GM13976 (cell line): ENCODE measurements at regions not wholly inside any gene's neighbourhood (a gene's known extent, or its start where the extent isn't known, plus 50 kb on each side); places are given as distances from the start of the nearest gene placed in this dataset.

Source experiments
- DNase-seq: peaks from one replicate; pipeline ENCODE4 v3.0.0; 2012; ENCODE audit warnings: low spot score
- CTCF ChIP-seq: IDR thresholded peaks from 2 replicates; pipeline ENCODE4 v1.5.1; 2012; ENCODE audit warnings: borderline replicate concordance, mild to moderate bottlenecking; ENCODE audit not compliant: insufficient read depth; ENCODE audit errors: extremely low read depth, missing control alignments, control extremely low read depth
- in situ Hi-C: fragments of 300-500 bp; cut with MboI; formaldehyde crosslinking; loops from one replicate; pipeline ENCODE4 v1.12.0; 2022; ENCODE audit warnings: low sequenced_read_pairs, mixed read lengths, inconsistent platforms; ENCODE audit not compliant: unreplicated experiment

DNA sequence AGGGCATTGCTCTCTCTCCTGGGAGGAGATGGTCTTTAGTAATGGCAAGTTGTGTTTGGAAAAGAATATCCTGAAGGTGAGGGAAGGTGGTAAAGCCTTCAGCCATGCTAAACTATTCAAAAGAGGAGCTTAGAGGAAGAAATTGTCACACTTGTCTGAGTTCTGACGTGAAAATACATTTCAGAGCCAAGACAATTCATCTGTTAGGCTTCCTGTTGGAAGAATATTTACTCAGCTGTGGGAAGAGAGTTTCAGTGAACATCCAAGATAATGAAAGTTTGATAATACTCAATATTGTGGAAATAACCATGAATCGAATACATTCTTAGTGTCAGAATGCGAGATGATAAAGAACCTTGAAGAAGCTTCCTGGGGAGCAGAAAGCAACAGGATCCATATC is 143.3 kb downstream of the GPAT3 start:
- DNase-seq, result no peak
- TF ChIP-seq CTCF, result no peak
- in situ Hi-C loops, result no loop called here

DNA sequence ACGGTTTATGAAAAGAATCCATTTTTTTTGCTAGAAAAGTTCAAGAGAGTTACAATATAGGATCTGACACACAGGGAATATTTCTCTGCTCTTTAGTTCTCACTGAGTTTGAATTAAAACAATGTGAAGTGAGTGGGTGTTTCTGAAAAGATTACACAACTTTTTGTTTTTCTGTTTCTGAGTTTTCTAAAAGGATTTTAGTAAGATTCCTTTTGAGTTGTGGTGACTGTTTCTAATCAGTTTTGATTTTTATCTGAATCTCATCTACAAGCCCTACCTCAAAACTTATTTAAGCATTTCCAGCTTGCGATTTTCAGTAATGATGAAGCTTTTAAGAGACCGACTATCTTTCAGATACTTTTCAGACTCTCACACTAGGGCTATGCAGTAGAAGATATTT is 141.7 kb downstream of the GPAT3 start:
- no peak for DNase-seq
- in situ Hi-C loops, result no loop called here
- TF ChIP-seq CTCF, result no peak

- in situ Hi-C loops, result loop anchor here (25.0 kb wide), 1 partner anchor 848 kb away; no protein-coding TSS in a partner anchor
- no peak for TF ChIP-seq CTCF
Observed at GRCh38 chr4:83664741-83665140, 128.8 kb downstream of the GPAT3 start.

GRCh38 chr4:83664071-83664470 is 128.2 kb downstream of the GPAT3 start:
- in situ Hi-C loops, result loop anchor here (25.0 kb wide), 1 partner anchor 848 kb away; no protein-coding TSS in a partner anchor
- DNase-seq, result no peak
- TF ChIP-seq CTCF, result no peak

More at GRCh38 chr4:83664741-83665140, 128.8 kb downstream of the GPAT3 start:
- DNase-seq, result no peak

GRCh38 chr4:83662204-83662603 is 126.3 kb downstream of the GPAT3 start:
- no peak for TF ChIP-seq CTCF
- no peak for DNase-seq
- in situ Hi-C loops, result loop anchor here (25.0 kb wide), 1 partner anchor 850 kb away; no protein-coding TSS in a partner anchor

DNA sequence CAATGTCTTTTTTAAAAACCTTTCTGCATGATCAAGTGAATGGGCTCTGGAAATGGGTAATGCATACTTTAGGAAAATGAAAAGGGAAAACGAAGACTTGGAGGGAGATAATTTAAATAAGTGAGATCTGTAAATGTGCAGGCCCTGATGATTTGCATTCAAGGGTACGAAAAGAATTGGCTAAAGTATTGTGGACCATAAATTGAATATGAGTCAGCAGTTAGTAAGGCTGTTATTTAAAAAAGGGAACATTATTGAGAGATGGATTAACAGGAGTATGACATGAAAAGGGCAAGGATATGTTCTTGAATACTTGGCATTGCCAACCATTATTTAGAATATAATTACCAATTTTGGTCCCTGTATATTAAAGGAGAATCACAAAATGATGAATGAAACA is 125.5 kb downstream of the GPAT3 start:
- no peak for TF ChIP-seq CTCF
- in situ Hi-C loops, result loop anchor here (25.0 kb wide), 1 partner anchor 851 kb away; no protein-coding TSS in a partner anchor
- no peak for DNase-seq
